Choroid plexus epithelial cell (primary cell): ENCODE measurements at regions not wholly inside any gene's neighbourhood (a gene's known extent, or its start where the extent isn't known, plus 50 kb on each side); places are given as distances from the start of the nearest gene placed in this dataset.

ENCODE experiments used
- DNase-seq: peaks from one replicate; pipeline ENCODE4 v3.0.0-alpha.2; 2010; ENCODE audit warnings: low read depth
- H3K4me3 ChIP-seq: 2 replicates; pipeline ENCODE4 v1.5.1; 2011; ENCODE audit warnings: low read depth, mild to moderate bottlenecking, control low read depth, low read length, moderate library complexity
- CTCF ChIP-seq: conservative IDR thresholded peaks from 2 replicates; pipeline ENCODE4 v1.5.1; 2011; ENCODE audit warnings: low read depth, mild to moderate bottlenecking, control low read depth, inconsistent platforms, low read length, moderate library complexity

GRCh38 chr11:112320668-112321067 lies 60.0 kb upstream of the PLET1 start:
- TF ChIP-seq CTCF = no peak
- no peak overlapping the region for H3K4me3 ChIP-seq
- peak; percentile 97 for DNase-seq

GRCh38 chr11:112321501-112322172 lies 61.0 kb upstream of the PLET1 start:
- DNase-seq = peak; percentile 97
- no peak for TF ChIP-seq CTCF
- H3K4me3 ChIP-seq = no peak overlapping the region

- DNase-seq = no peak
- no peak for TF ChIP-seq CTCF
- H3K4me3 ChIP-seq = no peak overlapping the region
Measured at GRCh38 chr11:112322173-112322790, 61.6 kb upstream of the PLET1 start.

GRCh38 chr11:112334381-112334780 lies 73.7 kb upstream of the PLET1 start:
- no peak for TF ChIP-seq CTCF
- no peak overlapping the region for H3K4me3 ChIP-seq
- DNase-seq = no peak

GRCh38 chr11:112336356-112336886 lies 75.8 kb upstream of the PLET1 start:
- TF ChIP-seq CTCF = no peak
- no peak overlapping the region for H3K4me3 ChIP-seq
- DNase-seq = no peak

- no peak for DNase-seq
- no peak for TF ChIP-seq CTCF
- no peak overlapping the region for H3K4me3 ChIP-seq
Measured at GRCh38 chr11:112339566-112339965, 78.9 kb upstream of the PLET1 start.
